NCI-H1930 (cell line): ENCODE measurements at regions not wholly inside any gene's neighbourhood (a gene's known extent, or its start where the extent isn't known, plus 50 kb on each side); places are given as distances from the start of the nearest gene placed in this dataset.

Experiments
- DNase-seq, 2 experiments: peaks; one replicate each; lab custom pipeline; 2025; lab: John Stamatoyannopoulos, UW

GRCh38 chr2:57567245-57567644 is 479.4 kb upstream of the VRK2 start:
- DNase-seq = no peak

DNA sequence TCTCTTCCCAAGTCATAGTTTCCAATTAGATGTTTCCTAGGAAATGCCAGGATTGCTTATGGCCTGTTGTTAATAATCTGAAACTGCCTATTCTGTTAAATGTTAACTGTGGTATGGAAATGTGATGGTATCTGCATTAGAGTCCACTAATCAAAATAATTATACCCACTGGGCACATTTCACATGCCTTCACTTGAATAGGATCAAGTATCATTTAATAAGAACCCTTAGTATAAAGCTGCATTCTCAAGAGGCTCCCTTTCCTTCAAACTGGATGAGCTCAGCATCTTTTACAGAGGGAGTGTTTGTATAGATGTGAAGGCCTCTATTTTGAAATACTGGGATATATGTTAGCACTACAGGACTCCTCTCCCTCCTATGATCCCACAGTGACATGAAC is 477.2 kb upstream of the VRK2 start:
- DNase-seq = no peak

DNA sequence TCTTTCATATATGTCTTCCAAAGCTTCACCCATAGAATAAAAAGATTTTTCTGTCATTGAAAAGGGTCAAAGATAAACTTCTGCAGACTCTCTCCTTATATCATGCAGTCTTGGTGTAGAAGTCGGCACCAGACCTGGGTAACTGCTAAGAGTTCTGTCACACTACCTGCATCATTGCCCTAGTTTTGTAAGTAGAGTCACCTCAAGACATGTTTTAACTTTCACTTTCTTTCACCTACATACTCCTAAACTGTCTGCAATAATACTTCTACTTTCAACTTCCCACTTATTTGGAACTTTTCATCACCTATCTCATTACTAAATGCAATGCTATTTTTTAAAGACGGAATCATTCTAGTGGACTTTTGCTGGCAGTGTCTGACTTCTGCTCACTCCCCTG is 475.6 kb upstream of the VRK2 start:
- no peak for DNase-seq

- DNase-seq = no peak
These were observed 470.8 kb upstream of the VRK2 start for GRCh38 chr2:57575700-57576268.

DNA sequence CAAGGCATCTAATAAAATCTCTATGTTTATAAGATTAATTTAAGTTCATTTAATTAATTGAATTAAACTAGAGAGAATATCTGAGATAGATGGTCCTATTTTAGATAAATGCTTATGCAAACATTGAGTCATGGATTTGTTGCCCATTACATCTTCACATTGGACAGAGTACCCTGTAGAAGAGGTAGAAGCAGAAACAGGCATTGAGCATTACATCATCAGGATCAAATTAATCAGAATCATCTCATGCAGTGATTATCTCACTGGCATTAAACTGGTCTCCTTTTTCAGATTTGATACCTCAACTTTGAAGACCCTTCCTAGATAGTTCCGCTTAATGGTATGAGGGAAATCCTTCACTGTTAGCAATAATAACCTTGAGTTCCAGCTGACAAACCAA is 469.6 kb upstream of the VRK2 start:
- no peak for DNase-seq

- DNase-seq = no peak
These were observed 448.7 kb upstream of the VRK2 start for GRCh38 chr2:57597940-57598339.

- no peak for DNase-seq
These were observed 448.1 kb upstream of the VRK2 start for GRCh38 chr2:57598551-57598950.

- no peak for DNase-seq
These were observed 443.9 kb upstream of the VRK2 start for GRCh38 chr2:57602733-57603132.

DNA sequence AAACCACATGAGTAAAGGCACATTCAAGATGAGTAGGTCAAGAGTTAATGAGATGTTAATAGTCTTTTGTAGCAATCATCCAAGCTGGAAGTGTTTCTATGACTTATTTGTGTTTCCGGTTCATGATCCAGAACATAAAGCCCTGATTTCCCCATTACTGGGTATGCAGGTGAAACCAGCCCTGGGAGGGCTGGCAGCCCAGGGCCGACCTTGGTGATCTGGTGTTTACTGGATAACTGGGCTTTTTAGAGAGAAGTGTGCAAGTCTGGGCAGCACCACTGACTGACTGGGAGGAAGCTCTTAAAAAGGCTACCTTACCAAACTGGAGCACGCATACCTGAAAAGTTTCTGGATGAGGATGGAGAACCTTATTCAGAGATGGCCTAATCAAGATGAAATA is 431.6 kb upstream of the VRK2 start:
- DNase-seq = no peak

- DNase-seq = no peak
These were observed 430.6 kb upstream of the VRK2 start for GRCh38 chr2:57615855-57616556.

DNA sequence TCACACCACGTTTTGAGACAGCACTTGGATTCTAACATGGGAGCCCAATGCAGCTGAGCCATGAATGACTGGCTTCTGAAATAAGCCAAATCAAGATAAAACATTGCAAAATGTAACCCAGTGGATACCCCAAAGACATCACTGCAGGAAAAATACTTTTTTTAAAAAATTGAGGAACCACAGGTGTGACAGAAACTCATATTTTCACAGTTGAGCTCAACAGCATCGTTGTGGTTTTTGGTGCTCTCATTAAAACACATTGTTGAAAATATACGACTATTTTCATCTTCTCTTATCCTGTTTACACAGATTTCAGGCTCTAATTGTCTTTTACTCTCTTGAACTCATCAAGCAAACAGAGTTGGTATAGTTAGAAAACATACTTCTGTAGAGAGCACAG is 429.3 kb upstream of the VRK2 start:
- DNase-seq = no peak

DNA sequence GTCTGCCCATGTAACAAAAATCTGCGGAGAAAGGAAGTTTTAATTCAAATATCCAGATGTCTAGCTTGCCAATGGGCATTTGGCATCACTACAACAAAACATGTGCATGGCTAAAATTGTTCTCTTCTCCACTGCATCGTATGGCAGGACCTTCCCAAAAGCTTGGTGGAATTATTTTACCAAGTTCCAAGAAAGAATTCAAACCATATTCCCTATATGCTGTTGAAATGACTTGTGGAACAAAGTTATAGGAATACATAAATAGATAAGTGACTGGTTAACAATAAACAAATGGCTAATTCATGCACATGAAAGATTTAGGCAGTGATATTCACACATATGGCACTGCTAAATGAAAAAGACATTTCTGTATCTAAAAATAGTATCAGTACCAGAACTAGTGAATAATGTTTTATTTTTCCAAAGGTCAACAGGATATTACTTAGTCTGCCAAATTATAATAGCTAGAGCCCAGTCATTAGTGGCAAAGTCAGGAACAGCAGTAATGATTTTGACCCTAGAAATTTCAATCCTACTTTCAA is 425.4 kb upstream of the VRK2 start:
- no peak for DNase-seq

DNA sequence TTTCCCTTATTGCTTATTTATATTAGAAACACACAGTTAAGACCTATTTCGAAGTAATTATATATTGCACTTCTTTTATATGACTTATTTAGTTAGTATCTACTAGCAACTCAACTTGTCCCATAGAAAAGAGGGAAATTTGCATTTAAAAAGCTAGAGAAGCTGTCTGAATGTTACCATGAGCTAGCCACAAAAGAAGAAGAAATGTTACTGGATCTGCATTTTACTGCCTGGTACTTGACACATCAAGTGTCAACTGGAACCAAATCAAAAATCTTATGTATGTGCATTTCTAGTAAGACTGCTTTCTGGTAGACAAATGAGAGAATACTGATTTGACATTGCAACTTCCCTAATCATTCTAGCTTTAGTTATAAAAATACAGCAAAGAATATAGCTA is 424.6 kb upstream of the VRK2 start:
- DNase-seq = no peak

GRCh38 chr2:57656198-57656597 is 390.4 kb upstream of the VRK2 start:
- no peak for DNase-seq

DNA sequence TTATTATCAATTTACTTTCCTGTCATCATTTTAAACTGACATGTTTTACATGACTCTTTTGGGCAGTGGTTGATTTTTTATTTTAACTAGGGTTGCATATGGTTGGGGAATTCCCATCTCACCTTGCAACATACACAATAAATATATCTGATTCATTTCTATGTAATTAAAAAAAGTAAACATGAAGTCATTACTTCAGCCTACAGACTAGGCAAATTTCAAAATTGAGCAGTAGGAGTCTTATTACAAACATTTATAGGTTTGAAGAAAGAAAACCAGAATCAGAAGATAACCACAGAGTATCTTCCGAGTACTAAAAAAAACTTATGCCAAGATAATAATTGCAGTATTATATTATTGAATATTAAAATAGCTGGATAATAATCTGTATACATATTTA is 377.0 kb upstream of the VRK2 start:
- DNase-seq = no peak

DNA sequence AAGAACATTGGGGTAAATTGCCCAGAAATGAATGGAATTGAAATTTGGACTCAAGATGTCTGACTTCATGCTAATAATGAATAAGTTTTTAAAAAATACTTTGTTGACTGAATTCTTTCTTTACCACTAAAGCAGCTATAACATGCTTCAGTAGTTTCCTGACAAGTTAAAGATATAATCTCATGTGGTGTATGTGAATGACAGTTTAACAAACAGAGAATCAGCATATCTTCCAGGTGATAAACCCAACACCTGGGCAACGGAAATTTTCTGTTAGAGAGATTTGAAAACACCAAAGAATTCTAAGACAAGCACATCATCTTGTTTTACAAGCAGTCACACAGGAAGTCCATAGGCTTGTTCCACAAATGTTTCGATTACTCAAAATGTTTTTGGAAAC is 372.6 kb upstream of the VRK2 start:
- no peak for DNase-seq

DNA sequence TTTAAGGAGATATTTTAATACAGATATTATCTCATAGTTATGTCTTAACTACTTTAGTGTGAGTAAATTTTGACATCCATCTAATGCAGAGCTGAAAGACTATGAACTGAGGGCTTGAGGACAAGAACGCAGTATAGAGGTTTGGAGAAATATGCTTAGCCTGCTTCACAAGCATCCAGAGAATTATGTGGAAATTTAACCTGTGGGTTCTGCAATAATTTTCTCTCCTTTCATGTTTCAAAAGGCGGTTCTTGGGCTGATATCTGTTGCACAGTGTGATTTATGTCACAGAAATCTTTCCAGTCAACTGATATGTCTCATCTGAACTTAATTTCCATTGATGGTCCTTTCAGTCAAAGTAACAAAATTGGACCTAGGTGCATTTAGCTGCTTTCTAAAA is 371.9 kb upstream of the VRK2 start:
- DNase-seq = no peak

DNA sequence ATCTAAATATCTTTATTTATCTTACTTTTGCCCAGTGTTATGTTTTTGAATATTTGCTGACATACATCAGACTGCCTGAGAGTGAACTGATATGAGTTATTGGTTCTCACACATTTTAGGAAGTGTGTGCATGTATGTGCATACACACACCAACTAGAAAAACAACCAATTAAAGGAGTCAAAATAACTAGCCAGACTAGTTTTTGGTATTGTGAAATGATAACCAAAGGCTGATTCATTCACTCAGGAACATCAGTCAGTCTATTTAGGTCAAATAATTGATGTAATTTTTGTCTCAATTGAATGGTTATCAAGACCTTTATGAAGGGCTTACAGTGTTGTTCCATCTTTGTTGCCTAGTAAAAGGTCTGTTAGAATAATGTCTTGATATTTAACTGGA is 369.3 kb upstream of the VRK2 start:
- DNase-seq = no peak

DNA sequence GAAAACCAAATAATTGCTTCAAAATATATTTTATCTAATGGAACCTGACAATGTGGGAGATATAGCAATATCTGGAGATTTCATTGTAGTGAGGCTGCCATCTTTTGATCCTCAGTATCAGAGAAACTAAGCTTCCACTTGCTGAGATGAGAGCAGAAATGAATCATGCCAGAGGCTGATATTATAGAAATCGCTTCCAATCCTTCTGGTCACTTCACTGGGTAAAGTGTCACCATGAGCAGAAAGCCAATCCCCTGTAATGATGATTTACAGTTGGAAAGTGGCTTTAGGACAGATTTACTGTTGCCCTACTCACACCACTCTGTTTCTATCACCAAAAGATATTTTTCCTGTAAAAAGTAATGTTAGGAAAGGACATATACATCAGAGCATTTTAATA is 365.0 kb upstream of the VRK2 start:
- no peak for DNase-seq

- DNase-seq = no peak
These were observed 361.6 kb upstream of the VRK2 start for GRCh38 chr2:57685032-57685431.

GRCh38 chr2:57692395-57692794 is 354.2 kb upstream of the VRK2 start:
- DNase-seq = no peak

- DNase-seq = no peak
These were observed 353.4 kb upstream of the VRK2 start for GRCh38 chr2:57693177-57693576.

DNA sequence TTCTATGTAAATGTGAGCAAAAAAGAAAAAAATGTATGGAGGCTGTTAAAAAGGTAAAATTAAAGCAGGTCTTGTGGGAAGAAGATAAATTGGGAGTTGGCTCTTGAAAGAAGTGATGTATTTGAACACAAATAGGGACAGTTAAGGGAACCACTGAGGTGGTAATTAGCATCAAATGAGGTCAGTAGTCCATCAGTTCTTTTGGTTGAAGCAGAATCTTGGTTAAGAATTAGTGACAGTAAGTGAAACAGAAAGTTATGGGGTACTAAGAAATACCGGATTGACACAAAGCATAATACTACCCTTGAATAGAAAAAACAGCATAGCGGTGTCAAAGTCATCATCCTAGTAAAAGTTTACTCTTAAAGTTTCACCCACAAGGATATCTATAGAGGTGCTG is 352.6 kb upstream of the VRK2 start:
- no peak for DNase-seq

GRCh38 chr2:57696016-57696415 is 350.6 kb upstream of the VRK2 start:
- DNase-seq = no peak
